ENCODE measurements at regions not wholly inside any gene's neighbourhood (a gene's known extent, or its start where the extent isn't known, plus 50 kb on each side); places are given as distances from the start of the nearest gene placed in this dataset.
A peak's percentile ranks its signal among the peaks of the same experiment; 100 is the strongest.

- H2BK15ac ChIP-seq (ENCODE audit: low read depth, poor library complexity, severe bottlenecking) = no peak overlapping the region
- H3K36me3 ChIP-seq (ENCODE audit: control insufficient read depth in 1 of 2, insufficient read depth in 2 of 2, low read depth in 1 of 2, low read length in 2 of 2) = no peaks in the 10 kb centered on the region
- H3K27ac ChIP-seq (ENCODE audit: low read length, poor library complexity, severe bottlenecking) = no peak overlapping the region
- H2AK5ac ChIP-seq (ENCODE audit: low read length, severe bottlenecking) = no peak overlapping the region
- no peak overlapping the region for H3K23ac ChIP-seq (ENCODE audit: low read length in 2 of 2)
- no peak overlapping the region for H3K4me3 ChIP-seq (ENCODE audit: insufficient read depth in 1 of 2, low read depth in 1 of 2, low read length in 2 of 2)
- no peak overlapping the region for H3K14ac ChIP-seq (ENCODE audit: low read length in 2 of 2)
- no peak overlapping the region for H2BK120ac ChIP-seq (ENCODE audit: low read depth, low read length)
- no peaks in the 10 kb centered on the region for H3K4me1 ChIP-seq (ENCODE audit: control insufficient read depth, insufficient read depth, low read depth, low read length)
- no peak overlapping the region for H4K91ac ChIP-seq (ENCODE audit: low read length)
- peaks cover 13% of the 10 kb centered on the region for H3K9me3 ChIP-seq (ENCODE audit: control insufficient read depth, low read length)
- no peaks in the 10 kb centered on the region for H3K79me1 ChIP-seq (replicated peaks; ENCODE audit: low read length, poor library complexity, severe bottlenecking)
- no peak overlapping the region for H2BK12ac ChIP-seq (ENCODE audit: low read length in 2 of 2)
- no peak overlapping the region for H2BK5ac ChIP-seq (ENCODE audit: low read depth, low read length, poor library complexity, severe bottlenecking)
- no peak overlapping the region for H3K9ac ChIP-seq (ENCODE audit: low read length)
- H3K4me2 ChIP-seq (ENCODE audit: low read length, poor library complexity, severe bottlenecking) = no peak overlapping the region
- WGBS = 100% methylated on average over 1 of the region's 1 CpG
- no peak overlapping the region for H4K8ac ChIP-seq (ENCODE audit: low read length)
- DNase-seq = no peak
- H3K27me3 ChIP-seq (ENCODE audit: control insufficient read depth in 1 of 2, insufficient read depth in 1 of 2, low read length in 2 of 2) = peaks cover 0 to 5% of the 10 kb centered on the region in 2 experiments
- no peak overlapping the region for H3K4ac ChIP-seq (ENCODE audit: low read depth in 1 of 2, low read length in 2 of 2)
- H3K18ac ChIP-seq (ENCODE audit: low read depth in 1 of 2, low read length in 2 of 2) = no peak overlapping the region
- no peak overlapping the region for H2AFZ ChIP-seq (ENCODE audit: low read depth, low read length)
Measured at GRCh38 chrX:113892401-113892800, 691.5 kb upstream of the HTR2C start.

GRCh38 chrX:113873056-113873455, 710.8 kb upstream of the HTR2C start:
- Histone ChIP-seq H3K4me2 (ENCODE audit: low read length, poor library complexity, severe bottlenecking) (no peak overlapping the region), H2BK12ac (ENCODE audit: low read length in 2 of 2) (no peak overlapping the region), H3K4ac (ENCODE audit: low read depth in 1 of 2, low read length in 2 of 2) (no peak overlapping the region), H4K8ac (ENCODE audit: low read length) (no peak overlapping the region), H3K36me3 (ENCODE audit: control insufficient read depth in 1 of 2, insufficient read depth in 2 of 2, low read depth in 1 of 2, low read length in 2 of 2) (no peaks in the 10 kb centered on the region), H3K4me3 (ENCODE audit: insufficient read depth in 1 of 2, low read depth in 1 of 2, low read length in 2 of 2) (no peak overlapping the region), H2AK5ac (ENCODE audit: low read length, severe bottlenecking) (no peak overlapping the region), H2BK15ac (ENCODE audit: low read depth, poor library complexity, severe bottlenecking) (no peak overlapping the region), H3K27ac (ENCODE audit: low read length, poor library complexity, severe bottlenecking) (no peak overlapping the region), H3K18ac (ENCODE audit: low read depth in 1 of 2, low read length in 2 of 2) (no peak overlapping the region), H3K27me3 (ENCODE audit: control insufficient read depth in 1 of 2, insufficient read depth in 1 of 2, low read length in 2 of 2) (peaks cover 0 to 6% of the 10 kb centered on the region in 2 experiments), H3K14ac (ENCODE audit: low read length in 2 of 2) (no peak overlapping the region), H4K91ac (ENCODE audit: low read length) (no peak overlapping the region), H3K79me1 (replicated peaks; ENCODE audit: low read length, poor library complexity, severe bottlenecking) (no peaks in the 10 kb centered on the region), H2BK120ac (ENCODE audit: low read depth, low read length) (no peak overlapping the region), H3K9me3 (ENCODE audit: control insufficient read depth, low read length) (no peaks in the 10 kb centered on the region), H2AFZ (ENCODE audit: low read depth, low read length) (no peak overlapping the region), H2BK5ac (ENCODE audit: low read depth, low read length, poor library complexity, severe bottlenecking) (no peak overlapping the region), H3K4me1 (ENCODE audit: control insufficient read depth, insufficient read depth, low read depth, low read length) (no peaks in the 10 kb centered on the region), H3K9ac (ENCODE audit: low read length) (no peak overlapping the region), H3K23ac (ENCODE audit: low read length in 2 of 2) (no peak overlapping the region)
- no peak for DNase-seq
- 100% methylated on average over 2 of the region's 3 CpGs for WGBS

GRCh38 chrX:113868711-113869110, 715.2 kb upstream of the HTR2C start:
- Histone ChIP-seq H3K27ac (ENCODE audit: low read length, poor library complexity, severe bottlenecking) (no peak overlapping the region), H2BK120ac (ENCODE audit: low read depth, low read length) (no peak overlapping the region), H3K23ac (ENCODE audit: low read length in 2 of 2) (no peak overlapping the region), H3K27me3 (ENCODE audit: control insufficient read depth in 1 of 2, insufficient read depth in 1 of 2, low read length in 2 of 2) (peaks cover 0 to 17% of the 10 kb centered on the region in 2 experiments), H2BK5ac (ENCODE audit: low read depth, low read length, poor library complexity, severe bottlenecking) (no peak overlapping the region), H3K9me3 (ENCODE audit: control insufficient read depth, low read length) (no peaks in the 10 kb centered on the region), H3K79me1 (replicated peaks; ENCODE audit: low read length, poor library complexity, severe bottlenecking) (no peaks in the 10 kb centered on the region), H3K4ac (ENCODE audit: low read depth in 1 of 2, low read length in 2 of 2) (no peak overlapping the region), H3K36me3 (ENCODE audit: control insufficient read depth in 1 of 2, insufficient read depth in 2 of 2, low read depth in 1 of 2, low read length in 2 of 2) (no peaks in the 10 kb centered on the region), H3K14ac (ENCODE audit: low read length in 2 of 2) (no peak overlapping the region), H2BK15ac (ENCODE audit: low read depth, poor library complexity, severe bottlenecking) (no peak overlapping the region), H4K91ac (ENCODE audit: low read length) (no peak overlapping the region), H3K9ac (ENCODE audit: low read length) (no peak overlapping the region), H2BK12ac (ENCODE audit: low read length in 2 of 2) (no peak overlapping the region), H3K18ac (ENCODE audit: low read depth in 1 of 2, low read length in 2 of 2) (no peak overlapping the region), H3K4me2 (ENCODE audit: low read length, poor library complexity, severe bottlenecking) (no peak overlapping the region), H2AFZ (ENCODE audit: low read depth, low read length) (no peak overlapping the region), H4K8ac (ENCODE audit: low read length) (no peak overlapping the region), H3K4me1 (ENCODE audit: control insufficient read depth, insufficient read depth, low read depth, low read length) (no peaks in the 10 kb centered on the region), H2AK5ac (ENCODE audit: low read length, severe bottlenecking) (no peak overlapping the region), H3K4me3 (ENCODE audit: insufficient read depth in 1 of 2, low read depth in 1 of 2, low read length in 2 of 2) (no peak overlapping the region)
- DNase-seq = peak; percentile 35
- WGBS = 83% methylated on average over 1 of the region's 3 CpGs

GRCh38 chrX:113868177-113868576, 715.7 kb upstream of the HTR2C start:
- H3K4me1 ChIP-seq (ENCODE audit: control insufficient read depth, insufficient read depth, low read depth, low read length) = no peaks in the 10 kb centered on the region
- H3K9ac ChIP-seq (ENCODE audit: low read length) = no peak overlapping the region
- no peaks in the 10 kb centered on the region for H3K36me3 ChIP-seq (ENCODE audit: control insufficient read depth in 1 of 2, insufficient read depth in 2 of 2, low read depth in 1 of 2, low read length in 2 of 2)
- no peak overlapping the region for H2BK15ac ChIP-seq (ENCODE audit: low read depth, poor library complexity, severe bottlenecking)
- no peak overlapping the region for H4K8ac ChIP-seq (ENCODE audit: low read length)
- no peak overlapping the region for H3K23ac ChIP-seq (ENCODE audit: low read length in 2 of 2)
- no peak overlapping the region for H2BK12ac ChIP-seq (ENCODE audit: low read length in 2 of 2)
- no peak overlapping the region for H2BK120ac ChIP-seq (ENCODE audit: low read depth, low read length)
- H3K27ac ChIP-seq (ENCODE audit: low read length, poor library complexity, severe bottlenecking) = no peak overlapping the region
- H2BK5ac ChIP-seq (ENCODE audit: low read depth, low read length, poor library complexity, severe bottlenecking) = no peak overlapping the region
- H3K27me3 ChIP-seq (ENCODE audit: control insufficient read depth in 1 of 2, insufficient read depth in 1 of 2, low read length in 2 of 2) = peaks cover 0 to 14% of the 10 kb centered on the region in 2 experiments
- H3K14ac ChIP-seq (ENCODE audit: low read length in 2 of 2) = no peak overlapping the region
- H3K4me3 ChIP-seq (ENCODE audit: insufficient read depth in 1 of 2, low read depth in 1 of 2, low read length in 2 of 2) = no peak overlapping the region
- 7% methylated on average over 4 of the region's 5 CpGs for WGBS
- no peak overlapping the region for H3K18ac ChIP-seq (ENCODE audit: low read depth in 1 of 2, low read length in 2 of 2)
- no peak overlapping the region for H3K4me2 ChIP-seq (ENCODE audit: low read length, poor library complexity, severe bottlenecking)
- H2AFZ ChIP-seq (ENCODE audit: low read depth, low read length) = no peak overlapping the region
- peak; percentile 34 for DNase-seq
- no peaks in the 10 kb centered on the region for H3K9me3 ChIP-seq (ENCODE audit: control insufficient read depth, low read length)
- H4K91ac ChIP-seq (ENCODE audit: low read length) = no peak overlapping the region
- no peak overlapping the region for H2AK5ac ChIP-seq (ENCODE audit: low read length, severe bottlenecking)
- H3K79me1 ChIP-seq (replicated peaks; ENCODE audit: low read length, poor library complexity, severe bottlenecking) = no peaks in the 10 kb centered on the region
- H3K4ac ChIP-seq (ENCODE audit: low read depth in 1 of 2, low read length in 2 of 2) = no peak overlapping the region
